BLaER1 treated with 17β-estradiol and CSF1 and Interleukin-3, amounts not matched to agents 10 nM and 100 nM (cell line): ENCODE measurements at regions not wholly inside any gene's neighbourhood (a gene's known extent, or its start where the extent isn't known, plus 50 kb on each side); places are given as distances from the start of the nearest gene placed in this dataset.
A peak's percentile ranks its signal among the peaks of the same experiment; 100 is the strongest.

Experiments used
- H3K27ac ChIP-seq, 11 experiments: shearing (Covaris generic); formaldehyde crosslinking; 2 replicates each; pipeline ENCODE4 v1.8.1; 2022
- H3K27me3 ChIP-seq, 11 experiments: shearing (Covaris generic); formaldehyde crosslinking; 2 replicates each; pipeline ENCODE4 v1.8.1; 2022
- H3K36me3 ChIP-seq, 11 experiments: shearing (Covaris generic); formaldehyde crosslinking; 2 replicates each; pipeline ENCODE4 v1.8.1; 2022
- H3K4me1 ChIP-seq, 10 experiments: shearing (Covaris generic); formaldehyde crosslinking; 2 replicates each; pipeline ENCODE4 v1.8.1; 2022
- H3K4me2 ChIP-seq, 11 experiments: shearing (Covaris generic); formaldehyde crosslinking; 2 replicates each; pipeline ENCODE4 v1.8.1; 2022
- H3K4me3 ChIP-seq, 10 experiments: shearing (Covaris generic); formaldehyde crosslinking; 2 replicates each; pipeline ENCODE4 v1.8.1; 2022
- H3K9ac ChIP-seq, 11 experiments: shearing (Covaris generic); formaldehyde crosslinking; 2 replicates each; pipeline ENCODE4 v1.8.1; 2022
- H3K9me3 ChIP-seq, 11 experiments: shearing (Covaris generic); formaldehyde crosslinking; replicated peaks in 1 of 11; 2 replicates each; pipeline ENCODE4 v1.8.1; 2022
- H4K20me1 ChIP-seq, 11 experiments: shearing (Covaris generic); formaldehyde crosslinking; 2 replicates each; pipeline ENCODE4 v1.8.1; 2022
- Cebpa-rat ChIP-seq, 11 experiments: shearing (Covaris generic); IDR thresholded peaks; 2 replicates each; pipeline ENCODE4 v1.8.1; 2022

DNA sequence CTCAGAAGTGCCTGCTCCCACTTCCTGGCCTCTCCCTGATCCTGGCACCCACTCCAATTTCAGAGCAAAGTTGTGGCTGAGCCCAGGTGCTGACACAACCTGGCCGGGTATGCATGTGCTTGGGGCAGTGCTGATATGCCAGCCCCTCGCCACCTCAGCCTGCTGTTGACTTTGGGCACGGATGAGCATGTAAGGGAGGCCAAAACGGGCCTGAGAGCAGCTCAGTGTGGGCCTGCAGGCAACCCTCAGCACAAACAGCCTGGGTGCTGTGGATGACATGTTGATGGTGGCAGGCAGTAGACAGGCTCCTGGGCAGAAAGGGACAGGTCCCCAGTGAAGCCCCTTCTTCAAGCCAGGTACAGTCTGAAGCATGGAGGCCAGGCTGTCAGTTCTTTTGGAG lies 553.6 kb upstream of the FSIP2 start:
- no peak for TF ChIP-seq Cebpa-rat (IDR thresholded peaks at IDR 0.05)
- H4K20me1 ChIP-seq: no peaks in the 10 kb centered on the region

DNA sequence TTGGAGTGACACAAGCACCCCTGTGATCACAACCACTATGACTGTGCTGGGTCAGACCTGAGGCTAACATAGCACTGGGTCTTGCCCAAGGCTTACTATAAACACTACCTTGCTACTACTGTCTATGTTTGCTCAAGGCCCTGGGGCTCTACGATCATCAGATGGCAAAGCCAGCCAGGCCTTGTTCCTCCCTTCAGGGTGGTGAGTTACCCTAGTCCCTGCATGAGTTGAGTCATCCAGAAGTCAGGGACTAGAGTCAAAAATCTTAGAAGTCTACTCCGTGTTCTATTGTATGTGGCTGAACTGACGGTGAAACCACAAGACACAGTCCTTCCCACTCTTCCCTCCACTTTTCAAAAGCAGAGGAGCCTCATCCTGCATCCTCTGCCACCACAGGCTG lies 551.2 kb upstream of the FSIP2 start:
- H3K4me3 ChIP-seq: no peak overlapping the region
- no peaks in the 10 kb centered on the region for H3K27me3 ChIP-seq
- TF ChIP-seq Cebpa-rat (IDR thresholded peaks at IDR 0.05): no peak
- peaks cover 0 to 6% (median 5%) of the 10 kb centered on the region in 10 experiments; a peak in 8 of 20 replicates for H3K4me1 ChIP-seq
- no peak overlapping the region for H3K9ac ChIP-seq
- H3K27ac ChIP-seq: no peak overlapping the region
- H4K20me1 ChIP-seq: no peaks in the 10 kb centered on the region
- H3K9me3 ChIP-seq: peaks cover 0 to 8% (median 0%) of the 10 kb centered on the region in 11 experiments; a peak in 3 of 22 replicates
- no peaks in the 10 kb centered on the region for H3K36me3 ChIP-seq
- H3K4me2 ChIP-seq: no peak overlapping the region

More for the DNA sequence above, 553.6 kb upstream of the FSIP2 start:
- H3K4me1 ChIP-seq: peaks cover 0 to 6% (median 5%) of the 10 kb centered on the region in 10 experiments; a peak in 8 of 20 replicates
- H3K4me2 ChIP-seq: no peak overlapping the region
- no peak overlapping the region for H3K27ac ChIP-seq
- no peaks in the 10 kb centered on the region for H3K36me3 ChIP-seq
- H3K9me3 ChIP-seq: no peaks in the 10 kb centered on the region; a peak in 1 of 22 replicates
- no peaks in the 10 kb centered on the region for H3K27me3 ChIP-seq
- no peak overlapping the region for H3K4me3 ChIP-seq
- H3K9ac ChIP-seq: no peak overlapping the region

DNA sequence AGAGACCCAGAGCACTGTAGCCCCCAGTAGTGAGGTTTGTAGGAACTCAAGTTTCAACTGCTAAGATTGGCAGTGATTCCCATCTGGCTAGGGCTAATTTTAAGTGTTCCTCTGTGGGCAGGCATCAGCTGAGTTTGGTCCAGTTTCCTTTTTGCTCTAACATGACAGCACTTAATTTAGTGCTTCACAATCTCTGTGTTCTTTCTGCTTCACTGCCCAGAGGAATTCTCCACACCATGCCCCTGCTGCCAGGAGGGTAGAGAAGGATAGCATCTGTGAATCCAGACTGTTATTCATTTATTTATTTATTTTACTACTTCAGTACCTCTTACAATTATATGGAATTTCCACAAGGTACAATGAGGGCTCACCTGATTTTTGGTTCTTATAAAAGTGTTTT lies 549.9 kb upstream of the FSIP2 start:
- Histone ChIP-seq H3K9me3 (peaks cover 0 to 8% (median 0%) of the 10 kb centered on the region in 11 experiments; a peak in 3 of 22 replicates), H3K27me3 (no peaks in the 10 kb centered on the region), H3K4me1 (peaks cover 0 to 6% (median 5%) of the 10 kb centered on the region in 10 experiments; a peak in 8 of 20 replicates), H4K20me1 (no peaks in the 10 kb centered on the region), H3K4me3 (no peak overlapping the region), H3K9ac (no peak overlapping the region), H3K36me3 (no peaks in the 10 kb centered on the region), H3K4me2 (peak overlapping the region in 5 of 11 experiments; percentile 8 to 21 (median 19); a peak in 5 of 22 replicates), H3K27ac (no peak overlapping the region)
- no peak for TF ChIP-seq Cebpa-rat (IDR thresholded peaks at IDR 0.05)

DNA sequence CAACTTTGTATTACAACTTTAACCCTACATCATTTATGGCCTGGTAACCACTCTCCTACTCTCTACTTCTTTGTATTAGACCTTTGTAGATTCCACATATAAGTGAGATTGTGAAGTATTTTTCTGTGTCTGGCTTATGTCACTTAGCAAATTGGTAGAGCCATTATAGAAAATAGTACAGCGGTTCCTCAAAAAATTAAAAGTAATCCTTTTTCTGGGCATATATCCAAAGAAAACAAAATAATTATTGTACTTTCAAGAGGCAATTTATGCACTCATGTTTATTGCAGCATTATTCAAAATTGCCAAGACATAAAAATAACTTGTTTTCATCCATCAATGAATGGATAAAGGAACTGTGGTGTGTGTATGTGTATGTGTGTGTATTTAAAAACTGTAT lies 537.5 kb upstream of the FSIP2 start:
- Histone ChIP-seq H3K4me1 (no peaks in the 10 kb centered on the region), H3K27ac (no peak overlapping the region), H3K9ac (no peak overlapping the region), H3K36me3 (no peaks in the 10 kb centered on the region), H3K9me3 (no peaks in the 10 kb centered on the region), H3K4me2 (no peak overlapping the region), H3K27me3 (no peaks in the 10 kb centered on the region), H4K20me1 (no peaks in the 10 kb centered on the region), H3K4me3 (no peak overlapping the region)
- no peak for TF ChIP-seq Cebpa-rat (IDR thresholded peaks at IDR 0.05)

DNA sequence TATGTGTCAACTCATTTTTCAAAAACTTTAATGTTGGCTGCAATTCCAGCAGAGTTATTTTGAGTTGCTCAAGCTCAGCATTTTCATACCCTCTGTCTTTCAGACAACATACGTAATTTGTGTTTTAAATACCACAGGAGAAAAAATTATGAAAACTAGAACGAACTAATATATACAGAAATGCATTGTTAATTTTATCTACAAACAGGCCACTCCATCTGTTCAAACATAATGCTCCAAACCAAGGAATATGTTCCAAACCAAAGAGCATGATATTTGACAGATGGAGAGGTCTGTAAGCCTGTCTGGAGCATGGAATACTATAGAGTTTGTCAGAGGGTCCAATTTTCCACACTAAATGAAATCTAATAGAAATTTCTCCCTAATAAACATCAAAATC lies 536.2 kb upstream of the FSIP2 start:
- TF ChIP-seq Cebpa-rat (IDR thresholded peaks at IDR 0.05): no peak
- H3K36me3 ChIP-seq: no peaks in the 10 kb centered on the region
- H3K9ac ChIP-seq: no peak overlapping the region
- no peaks in the 10 kb centered on the region for H3K27me3 ChIP-seq
- H4K20me1 ChIP-seq: no peaks in the 10 kb centered on the region
- no peak overlapping the region for H3K27ac ChIP-seq
- no peak overlapping the region for H3K4me2 ChIP-seq
- no peaks in the 10 kb centered on the region for H3K9me3 ChIP-seq
- no peaks in the 10 kb centered on the region for H3K4me1 ChIP-seq
- H3K4me3 ChIP-seq: no peak overlapping the region

DNA sequence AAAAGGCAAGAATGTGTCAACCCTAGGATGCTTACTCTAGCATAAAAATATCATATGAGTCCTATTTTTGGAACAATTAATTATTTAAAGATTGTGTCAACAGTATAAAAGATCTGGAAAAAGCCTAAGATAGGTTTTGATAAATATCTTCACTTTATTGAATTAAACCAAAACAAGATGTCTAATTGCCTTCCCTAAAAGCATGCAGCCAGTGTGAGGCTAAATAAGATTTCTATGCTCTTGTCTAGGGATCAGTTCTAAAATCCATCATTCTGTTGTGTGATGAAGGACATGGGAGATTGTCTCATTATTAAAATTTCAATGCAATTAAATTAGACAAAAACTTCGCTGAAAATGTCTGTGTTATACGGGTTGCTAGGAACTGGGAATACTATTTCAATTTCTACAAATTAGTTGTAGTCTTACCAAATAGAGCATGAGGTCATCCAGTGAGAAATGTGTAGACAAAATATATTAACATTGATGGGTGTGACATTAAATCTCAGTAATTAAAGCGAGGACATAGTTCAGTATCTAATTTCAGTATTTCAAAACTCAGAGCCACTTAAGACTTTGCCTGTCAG lies 535.6 kb upstream of the FSIP2 start:
- no peaks in the 10 kb centered on the region for H4K20me1 ChIP-seq
- TF ChIP-seq Cebpa-rat (IDR thresholded peaks at IDR 0.05): no peak
- H3K4me2 ChIP-seq: no peak overlapping the region
- H3K9ac ChIP-seq: no peak overlapping the region
- H3K9me3 ChIP-seq: no peaks in the 10 kb centered on the region
- H3K4me1 ChIP-seq: no peaks in the 10 kb centered on the region
- H3K27me3 ChIP-seq: no peaks in the 10 kb centered on the region
- H3K4me3 ChIP-seq: no peak overlapping the region
- no peak overlapping the region for H3K27ac ChIP-seq
- no peaks in the 10 kb centered on the region for H3K36me3 ChIP-seq

DNA sequence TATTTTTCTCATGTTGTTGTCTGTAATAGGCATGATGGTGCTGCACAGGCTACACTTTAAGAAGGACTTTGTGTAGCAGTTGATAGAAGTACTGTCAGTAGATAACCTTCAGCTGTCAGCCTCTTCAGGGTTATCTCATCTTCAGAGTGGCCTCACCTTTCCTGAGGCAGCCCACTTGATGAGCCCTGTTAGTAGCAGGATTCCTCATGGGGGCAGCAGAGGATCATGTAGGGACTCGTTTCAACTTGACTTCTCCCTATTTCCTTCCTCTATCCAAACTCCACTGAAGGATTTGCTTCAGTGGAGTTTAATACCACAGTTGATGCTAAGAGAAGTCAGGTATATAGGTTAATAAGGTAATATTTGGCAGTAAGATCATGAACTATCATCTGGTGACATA lies 530.3 kb upstream of the FSIP2 start:
- no peak overlapping the region for H3K9ac ChIP-seq

DNA sequence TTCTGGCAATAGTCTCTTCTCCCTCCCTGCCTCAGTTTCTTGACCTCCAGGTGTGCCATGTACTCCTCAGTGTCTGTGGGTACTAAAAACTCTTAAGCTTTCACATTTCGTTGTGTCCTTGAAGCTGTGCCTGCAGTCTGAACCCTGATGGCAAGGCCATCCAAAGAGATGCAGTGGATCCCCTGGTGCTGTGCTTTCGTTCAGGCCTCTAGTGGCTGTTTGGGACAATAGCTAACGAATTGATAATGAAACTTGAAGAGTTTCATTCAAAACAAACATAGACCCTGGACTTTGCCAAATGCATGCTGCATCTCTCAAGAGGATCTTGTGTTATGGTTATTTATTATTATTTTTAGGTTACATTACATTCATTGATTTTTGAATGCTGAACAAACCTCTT lies 523.1 kb upstream of the FSIP2 start:
- H3K9ac ChIP-seq: no peak overlapping the region
- H3K27ac ChIP-seq: no peak overlapping the region
- peaks cover 0 to 5% (median 0%) of the 10 kb centered on the region in 11 experiments; a peak in 1 of 22 replicates for H3K9me3 ChIP-seq
- no peaks in the 10 kb centered on the region for H3K27me3 ChIP-seq
- no peak overlapping the region for H3K4me2 ChIP-seq
- no peaks in the 10 kb centered on the region for H3K36me3 ChIP-seq
- H4K20me1 ChIP-seq: no peaks in the 10 kb centered on the region
- no peak for TF ChIP-seq Cebpa-rat (IDR thresholded peaks at IDR 0.05)
- H3K4me1 ChIP-seq: no peaks in the 10 kb centered on the region
- H3K4me3 ChIP-seq: no peak overlapping the region

More for the DNA sequence above, 530.3 kb upstream of the FSIP2 start:
- no peaks in the 10 kb centered on the region for H3K27me3 ChIP-seq
- no peak overlapping the region for H3K4me3 ChIP-seq
- H3K4me1 ChIP-seq: no peaks in the 10 kb centered on the region
- no peaks in the 10 kb centered on the region for H4K20me1 ChIP-seq
- TF ChIP-seq Cebpa-rat (IDR thresholded peaks at IDR 0.05): no peak
- H3K9me3 ChIP-seq: no peaks in the 10 kb centered on the region
- H3K4me2 ChIP-seq: no peak overlapping the region
- no peak overlapping the region for H3K27ac ChIP-seq
- H3K36me3 ChIP-seq: no peaks in the 10 kb centered on the region

DNA sequence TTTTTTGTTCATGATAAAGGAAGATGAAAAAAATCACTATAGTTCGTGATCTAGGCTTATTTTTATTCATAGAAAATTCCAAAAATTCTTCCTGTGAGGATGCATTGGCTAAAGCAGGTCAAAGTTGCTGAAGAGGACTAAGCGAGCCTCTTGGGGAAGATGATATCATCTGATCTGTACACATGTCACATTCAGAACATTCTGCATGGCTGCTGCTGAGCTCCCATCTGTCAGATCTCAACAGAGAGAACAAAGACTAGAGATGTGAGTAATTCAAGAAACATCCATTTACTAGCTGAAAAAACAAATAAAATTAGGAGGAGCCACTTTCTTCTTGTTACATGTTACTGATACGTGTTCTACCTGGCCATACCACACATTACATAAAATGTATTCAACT lies 518.6 kb upstream of the FSIP2 start:
- Histone ChIP-seq H3K27me3 (no peaks in the 10 kb centered on the region), H3K27ac (no peak overlapping the region), H3K4me1 (no peaks in the 10 kb centered on the region), H3K4me2 (no peak overlapping the region), H3K9me3 (peaks cover 0 to 5% (median 0%) of the 10 kb centered on the region in 11 experiments; a peak in 1 of 22 replicates), H3K4me3 (no peak overlapping the region), H3K9ac (no peak overlapping the region), H4K20me1 (no peaks in the 10 kb centered on the region), H3K36me3 (no peaks in the 10 kb centered on the region)
- TF ChIP-seq Cebpa-rat (IDR thresholded peaks at IDR 0.05): no peak

DNA sequence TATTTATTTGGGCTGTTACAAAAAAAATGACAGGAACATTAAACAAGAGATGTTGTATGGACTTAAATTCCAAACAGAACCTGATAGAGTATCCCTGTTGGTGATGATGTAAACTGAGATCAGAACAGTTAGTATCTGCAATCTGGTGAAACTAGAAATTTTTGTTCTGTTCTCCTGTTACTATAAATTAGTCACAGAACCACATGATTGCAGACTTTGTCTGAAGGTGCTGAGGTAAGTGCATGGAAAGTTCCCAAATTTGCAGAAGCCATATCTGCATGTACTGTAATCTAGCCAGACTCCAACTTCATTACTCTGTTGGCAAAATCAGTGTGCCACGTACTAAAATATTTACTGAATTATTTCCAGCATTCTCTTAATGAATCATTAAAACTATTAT lies 516.3 kb upstream of the FSIP2 start:
- Histone ChIP-seq H4K20me1 (no peaks in the 10 kb centered on the region), H3K9me3 (no peaks in the 10 kb centered on the region), H3K4me1 (peaks cover 0 to under 1% (median 0%) of the 10 kb centered on the region in 10 experiments; a peak in 4 of 20 replicates), H3K4me3 (no peak overlapping the region), H3K27me3 (no peaks in the 10 kb centered on the region), H3K36me3 (no peaks in the 10 kb centered on the region), H3K4me2 (no peak overlapping the region), H3K27ac (no peak overlapping the region), H3K9ac (no peak overlapping the region)
- no peak for TF ChIP-seq Cebpa-rat (IDR thresholded peaks at IDR 0.05)
